ENCODE measurements at regions not wholly inside any gene's neighbourhood (a gene's known extent, or its start where the extent isn't known, plus 50 kb on each side); places are given as distances from the start of the nearest gene placed in this dataset.
"Not testable (repeated sequence)": the region's sequence is repeated elsewhere in the genome, so short reads cannot be mapped to it uniquely, and the experiment has no call there.

DNA sequence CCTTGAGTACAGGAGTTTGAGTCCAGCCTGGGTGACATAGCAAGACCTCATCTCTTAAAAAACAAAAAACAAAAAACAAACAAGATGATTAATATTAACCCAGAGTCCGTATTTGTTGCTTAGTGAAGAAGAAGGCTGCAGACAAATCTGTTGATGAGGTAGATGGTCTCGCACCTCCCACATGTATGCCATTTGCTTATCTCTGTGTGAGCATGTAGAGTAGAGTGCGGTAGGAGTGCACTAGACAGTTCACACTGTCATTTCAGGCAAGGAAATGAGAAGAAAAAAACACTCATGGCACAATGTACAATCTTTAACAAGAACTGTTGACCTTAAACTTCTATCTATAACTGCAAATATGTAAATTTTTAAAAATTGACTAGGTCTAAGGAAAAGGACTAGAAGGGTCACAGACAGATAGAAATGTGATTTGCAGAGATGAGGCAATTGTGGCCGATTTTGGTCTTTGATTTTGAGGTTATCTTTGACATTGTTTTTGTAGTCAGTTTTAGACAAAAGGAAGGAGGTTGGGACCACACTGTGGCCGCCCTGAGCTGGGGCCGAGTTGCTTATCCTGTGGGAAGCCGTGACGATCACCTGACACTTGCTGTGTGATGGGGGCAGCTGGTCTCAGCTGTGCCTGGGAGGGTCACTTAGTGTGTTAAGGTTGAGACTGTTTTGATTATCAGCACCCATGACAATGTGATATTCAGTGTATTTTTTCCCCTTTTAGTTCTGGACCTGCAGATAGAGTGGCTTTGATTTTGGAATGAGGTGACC is 127.2 kb downstream of the LAT start:
- TF ChIP-seq, protein P1, sequence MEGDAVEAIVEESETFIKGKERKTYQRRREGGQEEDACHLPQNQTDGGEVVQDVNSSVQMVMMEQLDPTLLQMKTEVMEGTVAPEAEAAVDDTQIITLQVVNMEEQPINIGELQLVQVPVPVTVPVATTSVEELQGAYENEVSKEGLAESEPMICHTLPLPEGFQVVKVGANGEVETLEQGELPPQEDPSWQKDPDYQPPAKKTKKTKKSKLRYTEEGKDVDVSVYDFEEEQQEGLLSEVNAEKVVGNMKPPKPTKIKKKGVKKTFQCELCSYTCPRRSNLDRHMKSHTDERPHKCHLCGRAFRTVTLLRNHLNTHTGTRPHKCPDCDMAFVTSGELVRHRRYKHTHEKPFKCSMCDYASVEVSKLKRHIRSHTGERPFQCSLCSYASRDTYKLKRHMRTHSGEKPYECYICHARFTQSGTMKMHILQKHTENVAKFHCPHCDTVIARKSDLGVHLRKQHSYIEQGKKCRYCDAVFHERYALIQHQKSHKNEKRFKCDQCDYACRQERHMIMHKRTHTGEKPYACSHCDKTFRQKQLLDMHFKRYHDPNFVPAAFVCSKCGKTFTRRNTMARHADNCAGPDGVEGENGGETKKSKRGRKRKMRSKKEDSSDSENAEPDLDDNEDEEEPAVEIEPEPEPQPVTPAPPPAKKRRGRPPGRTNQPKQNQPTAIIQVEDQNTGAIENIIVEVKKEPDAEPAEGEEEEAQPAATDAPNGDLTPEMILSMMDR (tag by site-specific recombination; IDR thresholded peaks at IDR 0.05) = not testable (repeated sequence)
- TF ChIP-seq TCF7L2 (IDR thresholded peaks at IDR 0.05; ENCODE audit: borderline replicate concordance, low read depth, low read length); ZNF416 (tag by site-specific recombination; IDR thresholded peaks at IDR 0.05); ZNF76 (tag by site-specific recombination; IDR thresholded peaks at IDR 0.05; ENCODE audit: borderline replicate concordance, low read depth): not testable (repeated sequence)
- TF ChIP-seq, protein P2, sequence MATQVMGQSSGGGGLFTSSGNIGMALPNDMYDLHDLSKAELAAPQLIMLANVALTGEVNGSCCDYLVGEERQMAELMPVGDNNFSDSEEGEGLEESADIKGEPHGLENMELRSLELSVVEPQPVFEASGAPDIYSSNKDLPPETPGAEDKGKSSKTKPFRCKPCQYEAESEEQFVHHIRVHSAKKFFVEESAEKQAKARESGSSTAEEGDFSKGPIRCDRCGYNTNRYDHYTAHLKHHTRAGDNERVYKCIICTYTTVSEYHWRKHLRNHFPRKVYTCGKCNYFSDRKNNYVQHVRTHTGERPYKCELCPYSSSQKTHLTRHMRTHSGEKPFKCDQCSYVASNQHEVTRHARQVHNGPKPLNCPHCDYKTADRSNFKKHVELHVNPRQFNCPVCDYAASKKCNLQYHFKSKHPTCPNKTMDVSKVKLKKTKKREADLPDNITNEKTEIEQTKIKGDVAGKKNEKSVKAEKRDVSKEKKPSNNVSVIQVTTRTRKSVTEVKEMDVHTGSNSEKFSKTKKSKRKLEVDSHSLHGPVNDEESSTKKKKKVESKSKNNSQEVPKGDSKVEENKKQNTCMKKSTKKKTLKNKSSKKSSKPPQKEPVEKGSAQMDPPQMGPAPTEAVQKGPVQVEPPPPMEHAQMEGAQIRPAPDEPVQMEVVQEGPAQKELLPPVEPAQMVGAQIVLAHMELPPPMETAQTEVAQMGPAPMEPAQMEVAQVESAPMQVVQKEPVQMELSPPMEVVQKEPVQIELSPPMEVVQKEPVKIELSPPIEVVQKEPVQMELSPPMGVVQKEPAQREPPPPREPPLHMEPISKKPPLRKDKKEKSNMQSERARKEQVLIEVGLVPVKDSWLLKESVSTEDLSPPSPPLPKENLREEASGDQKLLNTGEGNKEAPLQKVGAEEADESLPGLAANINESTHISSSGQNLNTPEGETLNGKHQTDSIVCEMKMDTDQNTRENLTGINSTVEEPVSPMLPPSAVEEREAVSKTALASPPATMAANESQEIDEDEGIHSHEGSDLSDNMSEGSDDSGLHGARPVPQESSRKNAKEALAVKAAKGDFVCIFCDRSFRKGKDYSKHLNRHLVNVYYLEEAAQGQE (tag by site-specific recombination; IDR thresholded peaks at IDR 0.05) = not testable (repeated sequence)
